ENCODE measurements at regions not wholly inside any gene's neighbourhood (a gene's known extent, or its start where the extent isn't known, plus 50 kb on each side); places are given as distances from the start of the nearest gene placed in this dataset.

DNA sequence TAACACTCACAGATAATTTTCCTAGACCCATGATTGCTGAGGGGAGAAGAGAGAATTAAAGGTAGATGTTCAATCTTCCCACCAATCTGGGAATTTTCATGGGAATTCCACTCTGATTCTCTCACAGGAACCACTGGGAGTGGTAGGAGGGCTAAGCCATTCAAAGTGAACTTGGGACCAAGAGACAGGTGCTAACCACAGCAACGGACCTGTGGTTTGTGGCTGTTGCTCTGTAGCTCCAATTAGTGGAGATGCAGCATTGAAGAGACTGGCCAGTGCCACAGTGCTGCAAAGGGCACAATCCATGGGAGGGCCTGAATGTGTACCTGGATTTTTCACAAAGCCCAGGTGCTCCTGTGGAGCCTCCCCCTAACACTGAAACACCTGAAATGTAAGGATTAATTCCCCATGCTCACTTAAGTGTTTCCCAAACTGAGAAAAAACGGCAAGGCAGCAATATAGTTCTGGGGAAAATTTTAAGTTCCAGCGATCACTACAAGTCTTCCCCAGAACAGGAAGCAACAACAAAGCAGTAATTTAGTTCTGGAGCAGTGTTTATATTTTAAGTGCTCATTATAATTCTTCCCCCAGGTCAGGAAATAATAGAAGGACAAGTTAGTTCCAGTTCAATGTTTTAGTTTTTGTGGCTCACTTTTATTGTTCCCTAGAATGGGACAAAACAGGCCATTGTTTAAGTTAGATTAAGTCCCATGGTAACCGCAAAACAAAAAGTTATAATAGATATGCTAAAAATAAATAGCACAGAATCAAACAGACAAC lies 1045.8 kb downstream of the CNTNAP5 start:
- TF ChIP-seq CTCF (IDR thresholded peaks at IDR 0.05; ENCODE audit: low read depth, low read length) = no peak
- TF ChIP-seq MAX (IDR thresholded peaks at IDR 0.05; ENCODE audit: low read depth, low read length) = no peak
- TF ChIP-seq POLR2A (IDR thresholded peaks at IDR 0.05; ENCODE audit: extremely low read depth, insufficient read length) = no peak

Data from NB4 (cell line).